ENCODE measurements at regions not wholly inside any gene's neighbourhood (a gene's known extent, or its start where the extent isn't known, plus 50 kb on each side); places are given as distances from the start of the nearest gene placed in this dataset.

GRCh38 chrX:125089761-125090445 is 229.8 kb upstream of the TEX13C start:
- H3K9me3 ChIP-seq: no peaks in the 10 kb centered on the region
- 57% methylated on average over 7 of the region's 7 CpGs for WGBS
- H3K27me3 ChIP-seq (replicated peaks; ENCODE audit: insufficient read depth): no peaks in the 10 kb centered on the region
- H3K4me3 ChIP-seq: no peak overlapping the region
- no peak for DNase-seq (ENCODE audit: low spot score)
- no peak for TF ChIP-seq POLR2A (IDR thresholded peaks at IDR 0.05)
- TF ChIP-seq, protein P1, sequence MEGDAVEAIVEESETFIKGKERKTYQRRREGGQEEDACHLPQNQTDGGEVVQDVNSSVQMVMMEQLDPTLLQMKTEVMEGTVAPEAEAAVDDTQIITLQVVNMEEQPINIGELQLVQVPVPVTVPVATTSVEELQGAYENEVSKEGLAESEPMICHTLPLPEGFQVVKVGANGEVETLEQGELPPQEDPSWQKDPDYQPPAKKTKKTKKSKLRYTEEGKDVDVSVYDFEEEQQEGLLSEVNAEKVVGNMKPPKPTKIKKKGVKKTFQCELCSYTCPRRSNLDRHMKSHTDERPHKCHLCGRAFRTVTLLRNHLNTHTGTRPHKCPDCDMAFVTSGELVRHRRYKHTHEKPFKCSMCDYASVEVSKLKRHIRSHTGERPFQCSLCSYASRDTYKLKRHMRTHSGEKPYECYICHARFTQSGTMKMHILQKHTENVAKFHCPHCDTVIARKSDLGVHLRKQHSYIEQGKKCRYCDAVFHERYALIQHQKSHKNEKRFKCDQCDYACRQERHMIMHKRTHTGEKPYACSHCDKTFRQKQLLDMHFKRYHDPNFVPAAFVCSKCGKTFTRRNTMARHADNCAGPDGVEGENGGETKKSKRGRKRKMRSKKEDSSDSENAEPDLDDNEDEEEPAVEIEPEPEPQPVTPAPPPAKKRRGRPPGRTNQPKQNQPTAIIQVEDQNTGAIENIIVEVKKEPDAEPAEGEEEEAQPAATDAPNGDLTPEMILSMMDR (IDR thresholded peaks at IDR 0.05): no peak
- no peak for TF ChIP-seq POLR2AphosphoS5 (IDR thresholded peaks at IDR 0.05)
- no peaks in the 10 kb centered on the region for H3K4me1 ChIP-seq (replicated peaks)
- H3K27ac ChIP-seq: no peak overlapping the region
- intact Hi-C loops (cut with DNase I): no loop called here
- H3K36me3 ChIP-seq: no peaks in the 10 kb centered on the region

GRCh38 chrX:125093852-125094251 is 225.8 kb upstream of the TEX13C start:
- no peaks in the 10 kb centered on the region for H3K4me1 ChIP-seq (replicated peaks)
- DNase-seq (ENCODE audit: low spot score): no peak
- no peak overlapping the region for H3K27ac ChIP-seq
- intact Hi-C loops (cut with DNase I): no loop called here
- H3K9me3 ChIP-seq: no peaks in the 10 kb centered on the region
- H3K4me3 ChIP-seq: no peak overlapping the region
- no peaks in the 10 kb centered on the region for H3K36me3 ChIP-seq
- TF ChIP-seq POLR2AphosphoS5 (IDR thresholded peaks at IDR 0.05) (no peak), POLR2A (IDR thresholded peaks at IDR 0.05) (no peak)
- TF ChIP-seq, protein P1 (IDR thresholded peaks at IDR 0.05): no peak
- H3K27me3 ChIP-seq (replicated peaks; ENCODE audit: insufficient read depth): no peaks in the 10 kb centered on the region
- 36% methylated on average over 2 of the region's 3 CpGs for whole genome bisulfite sequencing

GRCh38 chrX:125094901-125095300 is 224.8 kb upstream of the TEX13C start:
- no peak for DNase-seq (ENCODE audit: low spot score)
- Histone ChIP-seq H3K36me3 (no peaks in the 10 kb centered on the region), H3K27ac (no peak overlapping the region), H3K4me3 (no peak overlapping the region), H3K27me3 (replicated peaks; ENCODE audit: insufficient read depth) (no peaks in the 10 kb centered on the region), H3K9me3 (no peaks in the 10 kb centered on the region), H3K4me1 (replicated peaks) (no peaks in the 10 kb centered on the region)
- TF ChIP-seq POLR2A (IDR thresholded peaks at IDR 0.05) (no peak), POLR2AphosphoS5 (IDR thresholded peaks at IDR 0.05) (no peak)
- TF ChIP-seq, protein P1 (IDR thresholded peaks at IDR 0.05): no peak
- intact Hi-C loops (cut with DNase I): no loop called here

GRCh38 chrX:125096469-125096868 is 223.2 kb upstream of the TEX13C start:
- H3K9me3 ChIP-seq: no peaks in the 10 kb centered on the region
- H3K4me1 ChIP-seq (replicated peaks): no peaks in the 10 kb centered on the region
- no peak overlapping the region for H3K4me3 ChIP-seq
- no peak overlapping the region for H3K27ac ChIP-seq
- H3K36me3 ChIP-seq: no peaks in the 10 kb centered on the region
- intact Hi-C loops (cut with DNase I): no loop called here
- 93% methylated on average over 2 of the region's 2 CpGs for whole genome bisulfite sequencing
- H3K27me3 ChIP-seq (replicated peaks; ENCODE audit: insufficient read depth): no peaks in the 10 kb centered on the region
- no peak for TF ChIP-seq POLR2AphosphoS5 (IDR thresholded peaks at IDR 0.05)
- no peak for TF ChIP-seq POLR2A (IDR thresholded peaks at IDR 0.05)
- TF ChIP-seq, protein P1 (IDR thresholded peaks at IDR 0.05): no peak
- no peak for DNase-seq (ENCODE audit: low spot score)

- no peaks in the 10 kb centered on the region for H3K9me3 ChIP-seq
- H3K4me1 ChIP-seq (replicated peaks): no peaks in the 10 kb centered on the region
Observed at GRCh38 chrX:125096870-125097269, 222.8 kb upstream of the TEX13C start.

More at GRCh38 chrX:125096870-125097269, 222.8 kb upstream of the TEX13C start:
- no peak overlapping the region for H3K27ac ChIP-seq
- H3K4me3 ChIP-seq: no peak overlapping the region
- TF ChIP-seq, protein P1 (IDR thresholded peaks at IDR 0.05): no peak
- TF ChIP-seq POLR2A (IDR thresholded peaks at IDR 0.05): no peak
- TF ChIP-seq POLR2AphosphoS5 (IDR thresholded peaks at IDR 0.05): no peak
- no peaks in the 10 kb centered on the region for H3K27me3 ChIP-seq (replicated peaks; ENCODE audit: insufficient read depth)
- WGBS: 91% methylated on average over 1 of the region's 1 CpG
- no peaks in the 10 kb centered on the region for H3K36me3 ChIP-seq
- intact Hi-C loops (cut with DNase I): no loop called here
- no peak for DNase-seq (ENCODE audit: low spot score)

All from prostate gland (tissue), 2 donors.